HepG2 (cell line): ENCODE measurements at regions not wholly inside any gene's neighbourhood (a gene's known extent, or its start where the extent isn't known, plus 50 kb on each side); places are given as distances from the start of the nearest gene placed in this dataset.

Experiments
- CBX5 ChIP-seq: sonication (generic); formaldehyde crosslinking; IDR thresholded peaks from 2 replicates; pipeline ENCODE4 v1.4.0; 2020; ENCODE audit warnings: missing genetic modification reagents, borderline replicate concordance
- CREB1 ChIP-seq, 2 experiments: fragments of 450-650 bp in 1 of 2; IDR thresholded peaks; 2 replicates each; pipeline ENCODE4 v1.6.1; 2016 to 2017; ENCODE audit warnings: control low read depth in 1 of 2, mild to moderate bottlenecking in 1 of 2, missing compliant biosample characterization in 1 of 2, missing genetic modification characterization in 1 of 2
- CTCF ChIP-seq: sonication (generic); formaldehyde crosslinking; IDR thresholded peaks from 2 replicates; pipeline ENCODE4 v1.5.0; 2020; ENCODE audit warnings: mild to moderate bottlenecking, missing genetic modification reagents, moderate library complexity
- HDAC6 ChIP-seq: fragments of 200-600 bp; sonication (generic); IDR thresholded peaks from 2 replicates; pipeline ENCODE4 v1.7.0; 2017; ENCODE audit warnings: mild to moderate bottlenecking, antibody characterized with exemption, low read length, low read depth
- MTA3 ChIP-seq: sonication (generic); formaldehyde crosslinking; IDR thresholded peaks from 2 replicates; pipeline ENCODE4 v1.4.0; 2020; ENCODE audit warnings: missing genetic modification reagents
- RARA ChIP-seq: IDR thresholded peaks from 2 replicates; pipeline ENCODE4 v1.6.1; 2016; ENCODE audit warnings: missing genetic modification reagents, missing compliant biosample characterization
- SIN3A ChIP-seq: IDR thresholded peaks from 2 replicates; pipeline ENCODE4 v1.6.1; 2011; ENCODE audit warnings: low read depth, mild to moderate bottlenecking, control low read depth, low read length, borderline replicate concordance
- SMC3 ChIP-seq: IDR thresholded peaks from 2 replicates; pipeline ENCODE4 v1.6.1; 2011; ENCODE audit warnings: low read length, improper control_type of control experiment
- STAG1 ChIP-seq: sonication (generic); formaldehyde crosslinking; IDR thresholded peaks from 2 replicates; pipeline ENCODE4 v1.4.0; 2020; ENCODE audit warnings: missing genetic modification reagents
- THAP11 ChIP-seq: IDR thresholded peaks from 2 replicates; pipeline ENCODE4 v1.6.1; 2016; ENCODE audit warnings: missing biosample characterization, missing genetic modification reagents
- YY1 ChIP-seq: IDR thresholded peaks from 2 replicates; pipeline ENCODE4 v1.6.1; 2011; ENCODE audit warnings: low read length, low read depth, moderate library complexity, mild to moderate bottlenecking; ENCODE audit not compliant: insufficient read depth, insufficient replicate concordance
- ZBTB38 ChIP-seq: sonication (generic); formaldehyde crosslinking; IDR thresholded peaks from 2 replicates; pipeline ENCODE4 v1.5.1; 2020; ENCODE audit warnings: mild to moderate bottlenecking, missing genetic modification reagents
- ZNF792 ChIP-seq: IDR thresholded peaks from 2 replicates; pipeline ENCODE4 v1.6.1; 2016

- no peak for TF ChIP-seq THAP11
- TF ChIP-seq YY1: no peak
- no peak for TF ChIP-seq SMC3
- no peak for TF ChIP-seq HDAC6
- TF ChIP-seq ZBTB38: no peak
- no peak for TF ChIP-seq CTCF (CRISPR knock-in tag)
- TF ChIP-seq CBX5: no peak
- no peak for TF ChIP-seq STAG1
- no peak for TF ChIP-seq MTA3 (CRISPR knock-in tag)
- no peak for TF ChIP-seq CREB1 (IDR thresholded peaks at IDR 0.05)
- TF ChIP-seq CREB1 (CRISPR knock-in tag; IDR thresholded peaks at IDR 0.05): no peak
- no peak for TF ChIP-seq SIN3A
- no peak for TF ChIP-seq ZNF792
- TF ChIP-seq RARA (CRISPR knock-in tag): no peak
Measured at GRCh38 chr5:67660149-67660548, 463.6 kb upstream of the CD180 start.
